ENCODE measurements at regions not wholly inside any gene's neighbourhood (a gene's known extent, or its start where the extent isn't known, plus 50 kb on each side); places are given as distances from the start of the nearest gene placed in this dataset.

- no peak for FAIRE-seq
Observed at GRCh38 chr1:218527737-218528136, 182.6 kb downstream of the TGFB2 start.

GRCh38 chr1:218529646-218530300 is 184.6 kb downstream of the TGFB2 start:
- no peak for FAIRE-seq

GRCh38 chr1:218531936-218532335 is 186.8 kb downstream of the TGFB2 start:
- FAIRE-seq = no peak

GRCh38 chr1:218536296-218536986 is 191.3 kb downstream of the TGFB2 start:
- no peak for FAIRE-seq

- peak; percentile 67 for FAIRE-seq
Observed at GRCh38 chr1:218537122-218537913, 192.2 kb downstream of the TGFB2 start.

GRCh38 chr1:218538341-218538740 is 193.2 kb downstream of the TGFB2 start:
- FAIRE-seq = no peak

- FAIRE-seq = no peak
Observed at GRCh38 chr1:218546314-218546713, 201.2 kb downstream of the TGFB2 start.

GRCh38 chr1:218547957-218548730 is 203.0 kb downstream of the TGFB2 start:
- FAIRE-seq = no peak

GRCh38 chr1:218548764-218549163 is 203.6 kb downstream of the TGFB2 start:
- no peak for FAIRE-seq

GRCh38 chr1:218553197-218553596 is 208.1 kb downstream of the TGFB2 start:
- no peak for FAIRE-seq

- no peak for FAIRE-seq
Observed at GRCh38 chr1:218556016-218556415, 210.9 kb downstream of the TGFB2 start.

GRCh38 chr1:218557731-218558130 is 212.6 kb downstream of the TGFB2 start:
- FAIRE-seq = no peak

- no peak for FAIRE-seq
Observed at GRCh38 chr1:218558271-218558810, 213.2 kb downstream of the TGFB2 start.

GRCh38 chr1:218565377-218565776 is 220.2 kb downstream of the TGFB2 start:
- FAIRE-seq = no peak

GRCh38 chr1:218568962-218569550 is 223.9 kb downstream of the TGFB2 start:
- no peak for FAIRE-seq

GRCh38 chr1:218570456-218570855 is 225.3 kb downstream of the TGFB2 start:
- FAIRE-seq = no peak

GRCh38 chr1:218571491-218571890 is 226.4 kb downstream of the TGFB2 start:
- FAIRE-seq = no peak

GRCh38 chr1:218572050-218572449 is 226.9 kb downstream of the TGFB2 start:
- no peak for FAIRE-seq

- no peak for FAIRE-seq
Observed at GRCh38 chr1:218573925-218574324, 228.8 kb downstream of the TGFB2 start.

- FAIRE-seq = no peak
Observed at GRCh38 chr1:218575079-218575478, 229.9 kb downstream of the TGFB2 start.

- FAIRE-seq = no peak
Observed at GRCh38 chr1:218575856-218576255, 230.7 kb downstream of the TGFB2 start.

GRCh38 chr1:218582646-218583045 is 237.5 kb downstream of the TGFB2 start:
- FAIRE-seq = no peak
